ENCODE measurements at regions not wholly inside any gene's neighbourhood (a gene's known extent, or its start where the extent isn't known, plus 50 kb on each side); places are given as distances from the start of the nearest gene placed in this dataset.

- DNase-seq (ENCODE audit: low read depth), result no peak
- Histone ChIP-seq H3K36me3 (ENCODE audit: control insufficient read depth, insufficient read depth, low read length) (no peaks in the 10 kb centered on the region), H3K27me3 (ENCODE audit: control insufficient read depth, insufficient read depth, low read length) (no peaks in the 10 kb centered on the region), H3K4me3 (ENCODE audit: low read depth, low read length) (no peak overlapping the region)
- TF ChIP-seq, protein P1, sequence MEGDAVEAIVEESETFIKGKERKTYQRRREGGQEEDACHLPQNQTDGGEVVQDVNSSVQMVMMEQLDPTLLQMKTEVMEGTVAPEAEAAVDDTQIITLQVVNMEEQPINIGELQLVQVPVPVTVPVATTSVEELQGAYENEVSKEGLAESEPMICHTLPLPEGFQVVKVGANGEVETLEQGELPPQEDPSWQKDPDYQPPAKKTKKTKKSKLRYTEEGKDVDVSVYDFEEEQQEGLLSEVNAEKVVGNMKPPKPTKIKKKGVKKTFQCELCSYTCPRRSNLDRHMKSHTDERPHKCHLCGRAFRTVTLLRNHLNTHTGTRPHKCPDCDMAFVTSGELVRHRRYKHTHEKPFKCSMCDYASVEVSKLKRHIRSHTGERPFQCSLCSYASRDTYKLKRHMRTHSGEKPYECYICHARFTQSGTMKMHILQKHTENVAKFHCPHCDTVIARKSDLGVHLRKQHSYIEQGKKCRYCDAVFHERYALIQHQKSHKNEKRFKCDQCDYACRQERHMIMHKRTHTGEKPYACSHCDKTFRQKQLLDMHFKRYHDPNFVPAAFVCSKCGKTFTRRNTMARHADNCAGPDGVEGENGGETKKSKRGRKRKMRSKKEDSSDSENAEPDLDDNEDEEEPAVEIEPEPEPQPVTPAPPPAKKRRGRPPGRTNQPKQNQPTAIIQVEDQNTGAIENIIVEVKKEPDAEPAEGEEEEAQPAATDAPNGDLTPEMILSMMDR (IDR thresholded peaks at IDR 0.05; ENCODE audit: insufficient read depth, low read length, poor library complexity, severe bottlenecking), result no peak
These were observed 102.1 kb upstream of the SIAH1 start for GRCh38 chr16:48487287-48487686.

GRCh38 chr16:48481772-48482171 is 96.6 kb upstream of the SIAH1 start:
- no peaks in the 10 kb centered on the region for H3K36me3 ChIP-seq (ENCODE audit: control insufficient read depth, insufficient read depth, low read length)
- DNase-seq (ENCODE audit: low read depth), result no peak
- no peak overlapping the region for H3K4me3 ChIP-seq (ENCODE audit: low read depth, low read length)
- no peaks in the 10 kb centered on the region for H3K27me3 ChIP-seq (ENCODE audit: control insufficient read depth, insufficient read depth, low read length)
- TF ChIP-seq, protein P1 (IDR thresholded peaks at IDR 0.05; ENCODE audit: insufficient read depth, low read length, poor library complexity, severe bottlenecking), result no peak

DNA sequence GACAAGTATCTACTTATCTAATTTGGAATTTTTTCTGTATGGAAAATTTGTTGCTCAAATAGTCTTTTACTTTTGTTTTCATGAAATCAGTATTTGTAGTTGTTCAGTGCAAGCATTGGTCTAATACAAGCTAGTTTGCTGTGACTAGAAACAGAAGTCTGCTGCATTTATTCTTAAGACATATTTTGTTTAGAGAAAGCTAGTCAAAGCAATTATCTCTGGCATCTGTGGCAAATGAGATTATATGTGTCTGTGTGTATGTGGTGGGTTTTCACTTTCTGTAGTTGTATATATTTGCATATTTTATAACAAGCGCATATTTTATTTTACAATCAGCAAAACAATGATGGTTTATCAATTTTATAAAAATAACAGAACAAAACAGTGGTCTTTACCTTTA is 96.0 kb upstream of the SIAH1 start:
- TF ChIP-seq, protein P1 (IDR thresholded peaks at IDR 0.05; ENCODE audit: insufficient read depth, low read length, poor library complexity, severe bottlenecking), result no peak
- H3K4me3 ChIP-seq (ENCODE audit: low read depth, low read length), result no peak overlapping the region

GRCh38 chr16:48479955-48480354 is 94.7 kb upstream of the SIAH1 start:
- no peak overlapping the region for H3K4me3 ChIP-seq (ENCODE audit: low read depth, low read length)
- no peak for DNase-seq (ENCODE audit: low read depth)
- TF ChIP-seq, protein P1 (IDR thresholded peaks at IDR 0.05; ENCODE audit: insufficient read depth, low read length, poor library complexity, severe bottlenecking), result no peak

More for the DNA sequence above, 96.0 kb upstream of the SIAH1 start:
- no peaks in the 10 kb centered on the region for H3K36me3 ChIP-seq (ENCODE audit: control insufficient read depth, insufficient read depth, low read length)
- DNase-seq (ENCODE audit: low read depth), result no peak
- no peaks in the 10 kb centered on the region for H3K27me3 ChIP-seq (ENCODE audit: control insufficient read depth, insufficient read depth, low read length)

DNA sequence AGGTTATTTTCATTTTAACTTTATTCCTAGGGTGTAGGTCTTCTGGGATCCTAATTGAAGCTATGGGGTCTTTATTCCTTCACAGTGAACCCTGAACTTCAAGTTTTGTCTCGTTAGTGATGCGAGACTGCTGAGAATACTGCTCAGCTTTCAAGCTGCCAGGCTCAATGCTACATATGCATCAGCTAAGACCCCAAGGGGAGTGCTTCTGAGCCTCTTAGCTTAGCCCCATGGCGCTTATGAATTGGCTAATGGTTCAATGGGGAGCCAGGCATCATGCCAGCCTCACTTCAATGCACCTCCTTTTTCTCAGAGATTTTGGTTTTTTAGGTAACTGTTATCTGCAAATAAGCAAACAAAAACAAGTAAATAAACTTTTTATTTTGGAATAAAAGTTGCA is 94.1 kb upstream of the SIAH1 start:
- Histone ChIP-seq H3K4me3 (ENCODE audit: low read depth, low read length) (no peak overlapping the region), H3K36me3 (ENCODE audit: control insufficient read depth, insufficient read depth, low read length) (no peaks in the 10 kb centered on the region), H3K27me3 (ENCODE audit: control insufficient read depth, insufficient read depth, low read length) (no peaks in the 10 kb centered on the region)
- TF ChIP-seq, protein P1 (IDR thresholded peaks at IDR 0.05; ENCODE audit: insufficient read depth, low read length, poor library complexity, severe bottlenecking), result no peak
- no peak for DNase-seq (ENCODE audit: low read depth)

More at GRCh38 chr16:48479955-48480354, 94.7 kb upstream of the SIAH1 start:
- Histone ChIP-seq H3K36me3 (ENCODE audit: control insufficient read depth, insufficient read depth, low read length) (no peaks in the 10 kb centered on the region), H3K27me3 (ENCODE audit: control insufficient read depth, insufficient read depth, low read length) (no peaks in the 10 kb centered on the region)

DNA sequence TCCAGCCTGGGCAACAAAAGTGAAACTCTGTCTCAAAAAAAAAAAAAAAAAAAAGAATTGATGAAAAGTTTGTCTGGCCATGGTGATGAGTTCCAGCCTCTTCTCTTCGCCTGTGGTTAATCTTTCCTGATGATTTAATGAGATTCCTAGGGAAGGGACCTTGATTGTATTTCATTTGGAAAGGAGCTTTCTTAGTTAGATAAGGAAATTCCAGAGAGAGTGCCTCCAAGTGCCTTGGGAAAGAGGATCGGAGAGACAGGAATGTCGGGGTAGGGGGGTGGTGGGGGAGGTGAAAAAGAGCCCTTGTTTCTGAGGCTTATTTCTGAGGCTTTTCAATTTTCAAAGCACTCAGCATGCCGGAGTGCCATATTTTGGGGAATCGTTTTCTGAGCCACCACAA is 93.2 kb upstream of the SIAH1 start:
- no peak for DNase-seq (ENCODE audit: low read depth)
- TF ChIP-seq, protein P1 (IDR thresholded peaks at IDR 0.05; ENCODE audit: insufficient read depth, low read length, poor library complexity, severe bottlenecking), result no peak
- no peak overlapping the region for H3K4me3 ChIP-seq (ENCODE audit: low read depth, low read length)

More for the DNA sequence above, 93.2 kb upstream of the SIAH1 start:
- no peaks in the 10 kb centered on the region for H3K27me3 ChIP-seq (ENCODE audit: control insufficient read depth, insufficient read depth, low read length)
- H3K36me3 ChIP-seq (ENCODE audit: control insufficient read depth, insufficient read depth, low read length), result no peaks in the 10 kb centered on the region

Data from kidney epithelial cell (primary cell).